NB4 (cell line): ENCODE measurements at regions not wholly inside any gene's neighbourhood (a gene's known extent, or its start where the extent isn't known, plus 50 kb on each side); places are given as distances from the start of the nearest gene placed in this dataset.

Experiments used
- MYC ChIP-seq: IDR thresholded peaks from 2 replicates; pipeline ENCODE4 v1.6.1; 2011; ENCODE audit warnings: low read depth, low read length
- POLR2A ChIP-seq: IDR thresholded peaks from 2 replicates; pipeline ENCODE4 v1.6.1; 2011; ENCODE audit warnings: mild to moderate bottlenecking; ENCODE audit not compliant: insufficient read length; ENCODE audit errors: extremely low read depth
- TF ChIP-seq, protein P1 (sequence below): IDR thresholded peaks from one replicate; pipeline ENCODE4 v1.5.1; 2012; ENCODE audit warnings: low read depth, low read length
- TF ChIP-seq, protein P2 (sequence below): IDR thresholded peaks from 2 replicates; pipeline ENCODE4 v1.6.1; 2011; ENCODE audit warnings: low read depth, low read length

DNA sequence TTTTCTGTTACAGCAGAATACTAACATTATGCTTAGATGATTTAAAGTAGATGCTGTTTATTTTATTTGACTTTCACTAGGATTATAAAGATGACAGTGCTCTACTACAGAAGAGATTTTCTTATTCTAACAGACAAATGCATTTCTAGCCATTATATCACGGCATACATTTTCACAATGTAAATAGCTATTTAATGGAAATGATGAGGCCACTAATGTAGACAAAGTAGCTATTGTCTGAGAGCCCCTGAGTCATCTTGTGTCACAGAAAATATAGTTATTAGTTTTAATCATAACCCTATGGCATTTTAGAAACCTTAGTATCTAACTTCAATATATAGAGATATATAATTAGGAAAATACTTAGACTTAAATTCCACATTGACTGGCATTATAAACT lies 158.0 kb upstream of the AHR start:
- TF ChIP-seq, protein P1, sequence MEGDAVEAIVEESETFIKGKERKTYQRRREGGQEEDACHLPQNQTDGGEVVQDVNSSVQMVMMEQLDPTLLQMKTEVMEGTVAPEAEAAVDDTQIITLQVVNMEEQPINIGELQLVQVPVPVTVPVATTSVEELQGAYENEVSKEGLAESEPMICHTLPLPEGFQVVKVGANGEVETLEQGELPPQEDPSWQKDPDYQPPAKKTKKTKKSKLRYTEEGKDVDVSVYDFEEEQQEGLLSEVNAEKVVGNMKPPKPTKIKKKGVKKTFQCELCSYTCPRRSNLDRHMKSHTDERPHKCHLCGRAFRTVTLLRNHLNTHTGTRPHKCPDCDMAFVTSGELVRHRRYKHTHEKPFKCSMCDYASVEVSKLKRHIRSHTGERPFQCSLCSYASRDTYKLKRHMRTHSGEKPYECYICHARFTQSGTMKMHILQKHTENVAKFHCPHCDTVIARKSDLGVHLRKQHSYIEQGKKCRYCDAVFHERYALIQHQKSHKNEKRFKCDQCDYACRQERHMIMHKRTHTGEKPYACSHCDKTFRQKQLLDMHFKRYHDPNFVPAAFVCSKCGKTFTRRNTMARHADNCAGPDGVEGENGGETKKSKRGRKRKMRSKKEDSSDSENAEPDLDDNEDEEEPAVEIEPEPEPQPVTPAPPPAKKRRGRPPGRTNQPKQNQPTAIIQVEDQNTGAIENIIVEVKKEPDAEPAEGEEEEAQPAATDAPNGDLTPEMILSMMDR, result no peak
- TF ChIP-seq, protein P2, sequence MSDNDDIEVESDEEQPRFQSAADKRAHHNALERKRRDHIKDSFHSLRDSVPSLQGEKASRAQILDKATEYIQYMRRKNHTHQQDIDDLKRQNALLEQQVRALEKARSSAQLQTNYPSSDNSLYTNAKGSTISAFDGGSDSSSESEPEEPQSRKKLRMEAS, result no peak
- TF ChIP-seq POLR2A (no peak), MYC (no peak)
